ENCODE measurements at regions not wholly inside any gene's neighbourhood (a gene's known extent, or its start where the extent isn't known, plus 50 kb on each side); places are given as distances from the start of the nearest gene placed in this dataset.

DNA sequence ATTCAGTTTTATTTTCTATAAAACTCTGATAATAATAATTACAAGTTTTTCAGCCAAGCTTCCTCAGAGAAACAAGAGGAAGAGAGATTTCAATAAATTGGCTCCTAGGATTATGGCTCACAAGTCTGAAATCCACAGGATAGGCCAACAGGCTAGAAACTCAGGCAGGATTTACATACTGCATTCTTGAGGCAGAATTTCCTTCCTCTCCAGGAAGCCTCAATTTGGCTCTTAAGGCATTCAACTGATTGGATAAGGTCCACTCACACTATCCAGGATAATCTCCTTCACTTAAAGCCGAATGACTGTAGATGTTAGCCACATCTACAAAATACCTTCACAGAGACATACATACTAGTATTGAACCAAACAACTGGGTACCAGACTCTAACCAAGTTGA lies 120.3 kb upstream of the FAT3 start:
- H3K4me1 ChIP-seq (ENCODE audit: control insufficient read depth in 2 of 2, insufficient read depth in 1 of 2, low read depth in 1 of 2, low read length in 2 of 2) = peaks cover 2 to 12% of the 10 kb centered on the region in 2 donors
- no peak overlapping the region for H4K8ac ChIP-seq (ENCODE audit: low read depth, low read length)
- H3K4ac ChIP-seq (ENCODE audit: low read length) = no peak overlapping the region
- H2AFZ ChIP-seq (ENCODE audit: low read length) = no peak overlapping the region
- no peak overlapping the region for H2BK5ac ChIP-seq (ENCODE audit: low read length)
- no peak overlapping the region for H3K27ac ChIP-seq (replicated peaks; ENCODE audit: low read length)
- WGBS, 2 donors (ENCODE audit: extremely low coverage in 2 of 2, insufficient read length in 2 of 2, insufficient replicate concordance in 1 of 2) = no CpG with 5 or more reads among the region's 1 CpG
- H3K14ac ChIP-seq (ENCODE audit: low read length) = no peak overlapping the region
- H2BK15ac ChIP-seq (ENCODE audit: low read length) = no peak overlapping the region
- H3K4me2 ChIP-seq (ENCODE audit: insufficient read depth, low read length, poor library complexity, severe bottlenecking) = no peak overlapping the region
- no peak overlapping the region for H3K9ac ChIP-seq (ENCODE audit: low read depth, low read length, poor library complexity)
- no peak overlapping the region for H2BK120ac ChIP-seq (ENCODE audit: low read depth, low read length)
- DNase-seq (ENCODE audit: low spot score) = no peak
- H2AK5ac ChIP-seq (ENCODE audit: low read depth, low read length) = no peak overlapping the region
- no peak overlapping the region for H3K18ac ChIP-seq (ENCODE audit: low read length)
- no peak overlapping the region for H3K4me3 ChIP-seq (ENCODE audit: low read length in 2 of 2)
- no peaks in the 10 kb centered on the region for H3K36me3 ChIP-seq (replicated peaks in 1 of 2; ENCODE audit: control insufficient read depth in 2 of 2, insufficient read depth in 2 of 2, low read length in 2 of 2)
- no peaks in the 10 kb centered on the region for H3K79me1 ChIP-seq (ENCODE audit: low read depth, low read length)
- no peaks in the 10 kb centered on the region for H3K27me3 ChIP-seq (ENCODE audit: control insufficient read depth in 3 of 3, insufficient read depth in 3 of 3, low read depth in 1 of 3, low read length in 3 of 3)
- no peaks in the 10 kb centered on the region for H3K9me3 ChIP-seq (replicated peaks in 1 of 2; ENCODE audit: control insufficient read depth in 2 of 2, insufficient read depth in 1 of 2, low read depth in 1 of 2, low read length in 2 of 2)
- H4K91ac ChIP-seq (ENCODE audit: low read depth, low read length, poor library complexity) = no peak overlapping the region
- H2BK12ac ChIP-seq (ENCODE audit: low read length) = no peak overlapping the region
- no peak overlapping the region for H3K23ac ChIP-seq (ENCODE audit: low read depth, low read length, poor library complexity)

DNA sequence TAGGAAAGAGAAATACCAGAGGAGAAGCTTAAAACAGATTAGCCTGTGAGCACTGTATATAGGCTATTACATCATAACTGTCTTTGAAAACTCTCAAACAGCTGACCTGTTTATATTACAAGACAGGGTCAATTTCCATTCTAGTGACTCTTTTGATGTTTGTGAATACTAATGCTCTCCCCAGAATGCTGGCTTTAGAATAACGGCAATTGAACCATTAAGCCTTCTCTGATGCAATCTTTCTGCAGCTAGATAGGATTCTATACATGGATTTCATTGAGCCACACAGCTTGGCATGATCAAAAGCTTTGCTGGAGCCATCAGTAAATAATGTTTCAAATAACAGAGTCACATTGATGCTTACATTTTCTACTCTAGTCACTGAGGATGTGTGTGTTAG lies 122.7 kb upstream of the FAT3 start:
- Histone ChIP-seq H3K4ac (ENCODE audit: low read length) (no peak overlapping the region), H2AFZ (ENCODE audit: low read length) (peak overlapping the region; percentile 50), H3K4me2 (ENCODE audit: insufficient read depth, low read length, poor library complexity, severe bottlenecking) (no peak overlapping the region), H3K36me3 (replicated peaks in 1 of 2; ENCODE audit: control insufficient read depth in 2 of 2, insufficient read depth in 2 of 2, low read length in 2 of 2) (no peaks in the 10 kb centered on the region), H4K91ac (ENCODE audit: low read depth, low read length, poor library complexity) (no peak overlapping the region), H4K8ac (ENCODE audit: low read depth, low read length) (no peak overlapping the region), H2BK5ac (ENCODE audit: low read length) (no peak overlapping the region), H2BK15ac (ENCODE audit: low read length) (no peak overlapping the region), H3K23ac (ENCODE audit: low read depth, low read length, poor library complexity) (no peak overlapping the region), H3K14ac (ENCODE audit: low read length) (no peak overlapping the region), H3K27ac (replicated peaks; ENCODE audit: low read length) (no peak overlapping the region), H3K18ac (ENCODE audit: low read length) (no peak overlapping the region), H3K4me1 (ENCODE audit: control insufficient read depth in 2 of 2, insufficient read depth in 1 of 2, low read depth in 1 of 2, low read length in 2 of 2) (peaks cover 2 to 12% of the 10 kb centered on the region in 2 donors), H2BK120ac (ENCODE audit: low read depth, low read length) (no peak overlapping the region), H3K4me3 (ENCODE audit: low read length in 2 of 2) (no peak overlapping the region), H2AK5ac (ENCODE audit: low read depth, low read length) (no peak overlapping the region), H3K79me1 (ENCODE audit: low read depth, low read length) (no peaks in the 10 kb centered on the region), H3K9ac (ENCODE audit: low read depth, low read length, poor library complexity) (no peak overlapping the region), H2BK12ac (ENCODE audit: low read length) (no peak overlapping the region), H3K9me3 (replicated peaks in 1 of 2; ENCODE audit: control insufficient read depth in 2 of 2, insufficient read depth in 1 of 2, low read depth in 1 of 2, low read length in 2 of 2) (no peaks in the 10 kb centered on the region), H3K27me3 (ENCODE audit: control insufficient read depth in 3 of 3, insufficient read depth in 3 of 3, low read depth in 1 of 3, low read length in 3 of 3) (no peaks in the 10 kb centered on the region)
- no CpG with 5 or more reads among the region's 1 CpG for WGBS, 2 donors (ENCODE audit: extremely low coverage in 2 of 2, insufficient read length in 2 of 2, insufficient replicate concordance in 1 of 2)
- DNase-seq (ENCODE audit: low spot score) = no peak

- no CpG with 5 or more reads among the region's 1 CpG for WGBS, 2 donors (ENCODE audit: extremely low coverage in 2 of 2, insufficient read length in 2 of 2, insufficient replicate concordance in 1 of 2)
- H3K23ac ChIP-seq (ENCODE audit: low read depth, low read length, poor library complexity) = no peak overlapping the region
Measured at GRCh38 chr11:92099183-92099582, 125.4 kb upstream of the FAT3 start.

GRCh38 chr11:92098172-92098571 lies 126.4 kb upstream of the FAT3 start:
- H3K4ac ChIP-seq (ENCODE audit: low read length) = no peak overlapping the region
- no peaks in the 10 kb centered on the region for H3K9me3 ChIP-seq (replicated peaks in 1 of 2; ENCODE audit: control insufficient read depth in 2 of 2, insufficient read depth in 1 of 2, low read depth in 1 of 2, low read length in 2 of 2)
- H3K4me2 ChIP-seq (ENCODE audit: insufficient read depth, low read length, poor library complexity, severe bottlenecking) = no peak overlapping the region
- H2BK120ac ChIP-seq (ENCODE audit: low read depth, low read length) = no peak overlapping the region
- H3K4me3 ChIP-seq (ENCODE audit: low read length in 2 of 2) = no peak overlapping the region
- no peak overlapping the region for H4K91ac ChIP-seq (ENCODE audit: low read depth, low read length, poor library complexity)
- no peak overlapping the region for H2AK5ac ChIP-seq (ENCODE audit: low read depth, low read length)
- H3K14ac ChIP-seq (ENCODE audit: low read length) = no peak overlapping the region
- H3K27ac ChIP-seq (replicated peaks; ENCODE audit: low read length) = no peak overlapping the region
- no peak overlapping the region for H3K23ac ChIP-seq (ENCODE audit: low read depth, low read length, poor library complexity)
- no peak overlapping the region for H3K18ac ChIP-seq (ENCODE audit: low read length)
- no peak overlapping the region for H2BK12ac ChIP-seq (ENCODE audit: low read length)
- DNase-seq (ENCODE audit: low spot score) = no peak
- H4K8ac ChIP-seq (ENCODE audit: low read depth, low read length) = no peak overlapping the region
- no peak overlapping the region for H2BK5ac ChIP-seq (ENCODE audit: low read length)
- no peak overlapping the region for H3K9ac ChIP-seq (ENCODE audit: low read depth, low read length, poor library complexity)
- H2BK15ac ChIP-seq (ENCODE audit: low read length) = no peak overlapping the region
- H3K36me3 ChIP-seq (replicated peaks in 1 of 2; ENCODE audit: control insufficient read depth in 2 of 2, insufficient read depth in 2 of 2, low read length in 2 of 2) = no peaks in the 10 kb centered on the region
- no peaks in the 10 kb centered on the region for H3K27me3 ChIP-seq (ENCODE audit: control insufficient read depth in 3 of 3, insufficient read depth in 3 of 3, low read depth in 1 of 3, low read length in 3 of 3)
- WGBS, 2 donors (ENCODE audit: extremely low coverage in 2 of 2, insufficient read length in 2 of 2, insufficient replicate concordance in 1 of 2) = no CpG with 5 or more reads among the region's 2 CpGs
- H3K4me1 ChIP-seq (ENCODE audit: control insufficient read depth in 2 of 2, insufficient read depth in 1 of 2, low read depth in 1 of 2, low read length in 2 of 2) = peaks cover 2 to 12% of the 10 kb centered on the region in 2 donors
- no peaks in the 10 kb centered on the region for H3K79me1 ChIP-seq (ENCODE audit: low read depth, low read length)
- H2AFZ ChIP-seq (ENCODE audit: low read length) = no peak overlapping the region

More at GRCh38 chr11:92099183-92099582, 125.4 kb upstream of the FAT3 start:
- H2AFZ ChIP-seq (ENCODE audit: low read length) = no peak overlapping the region
- no peak overlapping the region for H3K27ac ChIP-seq (replicated peaks; ENCODE audit: low read length)
- no peak overlapping the region for H3K4me2 ChIP-seq (ENCODE audit: insufficient read depth, low read length, poor library complexity, severe bottlenecking)
- no peak overlapping the region for H3K9ac ChIP-seq (ENCODE audit: low read depth, low read length, poor library complexity)
- no peak overlapping the region for H4K8ac ChIP-seq (ENCODE audit: low read depth, low read length)
- no peak overlapping the region for H2BK12ac ChIP-seq (ENCODE audit: low read length)
- H2AK5ac ChIP-seq (ENCODE audit: low read depth, low read length) = no peak overlapping the region
- H3K4me1 ChIP-seq (ENCODE audit: control insufficient read depth in 2 of 2, insufficient read depth in 1 of 2, low read depth in 1 of 2, low read length in 2 of 2) = peaks cover 2 to 12% of the 10 kb centered on the region in 2 donors
- H3K9me3 ChIP-seq (replicated peaks in 1 of 2; ENCODE audit: control insufficient read depth in 2 of 2, insufficient read depth in 1 of 2, low read depth in 1 of 2, low read length in 2 of 2) = no peaks in the 10 kb centered on the region
- DNase-seq (ENCODE audit: low spot score) = no peak
- H3K4me3 ChIP-seq (ENCODE audit: low read length in 2 of 2) = no peak overlapping the region
- H3K36me3 ChIP-seq (replicated peaks in 1 of 2; ENCODE audit: control insufficient read depth in 2 of 2, insufficient read depth in 2 of 2, low read length in 2 of 2) = no peaks in the 10 kb centered on the region
- no peak overlapping the region for H2BK15ac ChIP-seq (ENCODE audit: low read length)
- H3K18ac ChIP-seq (ENCODE audit: low read length) = no peak overlapping the region
- H3K4ac ChIP-seq (ENCODE audit: low read length) = no peak overlapping the region
- no peak overlapping the region for H2BK5ac ChIP-seq (ENCODE audit: low read length)
- no peak overlapping the region for H3K14ac ChIP-seq (ENCODE audit: low read length)
- H2BK120ac ChIP-seq (ENCODE audit: low read depth, low read length) = no peak overlapping the region
- H4K91ac ChIP-seq (ENCODE audit: low read depth, low read length, poor library complexity) = no peak overlapping the region
- no peaks in the 10 kb centered on the region for H3K27me3 ChIP-seq (ENCODE audit: control insufficient read depth in 3 of 3, insufficient read depth in 3 of 3, low read depth in 1 of 3, low read length in 3 of 3)
- no peaks in the 10 kb centered on the region for H3K79me1 ChIP-seq (ENCODE audit: low read depth, low read length)
